SK-N-SH treated with all-trans-retinoic acid at 6 μM for 48 hours (cell line): ENCODE measurements at regions not wholly inside any gene's neighbourhood (a gene's known extent, or its start where the extent isn't known, plus 50 kb on each side); places are given as distances from the start of the nearest gene placed in this dataset.

ENCODE experiments used
- ESRRG ChIP-seq: fragments of 250-450 bp; sonication (Bioruptor Pico); IDR thresholded peaks from 2 replicates; pipeline ENCODE4 v1.6.1; 2021; ENCODE audit warnings: mild to moderate bottlenecking
- GLIS3 ChIP-seq: fragments of 250-450 bp; sonication (Bioruptor Pico); IDR thresholded peaks from 2 replicates; pipeline ENCODE4 v1.5.0; 2020; ENCODE audit warnings: mild to moderate bottlenecking, moderate library complexity
- OSR1 ChIP-seq: fragments of 250-450 bp; sonication (Bioruptor Pico); IDR thresholded peaks from 2 replicates; pipeline ENCODE4 v1.8.0; 2022; ENCODE audit warnings: moderate library complexity, mild to moderate bottlenecking, inconsistent platforms
- PATZ1 ChIP-seq: fragments of 250-450 bp; sonication (Bioruptor Pico); IDR thresholded peaks from 2 replicates; pipeline ENCODE4 v1.8.0; 2020; ENCODE audit warnings: mild to moderate bottlenecking, moderate library complexity, borderline replicate concordance
- PPARA ChIP-seq: fragments of 250-450 bp; sonication (Bioruptor Pico); IDR thresholded peaks from 2 replicates; pipeline ENCODE4 v1.5.0; 2020; ENCODE audit warnings: mild to moderate bottlenecking, borderline replicate concordance
- SNAI2 ChIP-seq: fragments of 250-450 bp; sonication (Bioruptor Pico); IDR thresholded peaks from 2 replicates; pipeline ENCODE4 v1.5.0; 2020; ENCODE audit warnings: mild to moderate bottlenecking, moderate library complexity
- TCF4 ChIP-seq: fragments of 250-450 bp; sonication (Bioruptor Pico); IDR thresholded peaks from 2 replicates; pipeline ENCODE4 v1.8.0; 2021; ENCODE audit warnings: mild to moderate bottlenecking, moderate library complexity, borderline replicate concordance
- ZFP3 ChIP-seq: fragments of 250-450 bp; sonication (Bioruptor Pico); IDR thresholded peaks from 2 replicates; pipeline ENCODE4 v1.5.0; 2020; ENCODE audit warnings: mild to moderate bottlenecking, moderate library complexity
- ZFP30 ChIP-seq: fragments of 450-650 bp; formaldehyde crosslinking; IDR thresholded peaks from 2 replicates; pipeline ENCODE4 v1.5.0; 2022; ENCODE audit warnings: mild to moderate bottlenecking, moderate library complexity
- ZNF565 ChIP-seq: fragments of 450-650 bp; formaldehyde crosslinking; conservative IDR thresholded peaks from 2 replicates; pipeline ENCODE4 v1.5.0; 2020; ENCODE audit warnings: low read depth, mild to moderate bottlenecking, moderate library complexity

DNA sequence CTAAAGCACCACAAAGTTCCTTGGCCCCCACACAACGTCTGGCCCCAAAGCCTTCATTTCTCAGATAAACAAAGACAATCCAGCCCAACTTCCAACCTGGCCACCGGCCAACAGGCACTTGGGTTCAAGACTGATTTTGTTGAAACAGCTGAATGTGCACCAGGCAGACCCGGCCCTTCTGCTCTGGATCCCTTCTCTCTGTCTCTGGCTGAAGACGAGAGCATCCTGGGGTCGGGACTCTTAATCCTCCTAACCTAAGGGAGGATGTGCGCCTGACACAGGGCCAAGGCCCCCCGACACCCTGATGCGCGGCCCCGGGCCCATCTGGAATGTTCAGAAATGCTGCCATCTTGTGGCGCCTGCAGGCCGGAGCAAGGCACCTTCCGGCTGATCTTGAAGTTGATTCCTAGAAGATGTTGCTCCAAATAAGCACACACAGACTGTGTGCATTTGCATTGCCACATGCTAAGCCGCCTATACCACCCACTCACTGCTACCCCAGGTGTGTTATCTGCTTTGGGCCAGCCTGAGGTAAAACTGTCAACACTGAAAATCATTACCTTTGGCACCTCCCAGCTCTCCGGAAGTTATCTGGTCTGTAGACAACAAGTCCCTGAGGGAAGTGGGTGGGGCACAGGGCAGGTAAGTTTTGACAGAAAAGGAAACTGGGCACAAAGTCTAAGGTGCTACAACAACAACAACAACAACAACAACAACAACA is 98.4 kb upstream of the HABP2 start:
- TF ChIP-seq ZNF565 (CRISPR knock-in tag) (no peak), OSR1 (CRISPR knock-in tag) (no peak), SNAI2 (no peak), TCF4 (CRISPR knock-in tag) (no peak), ESRRG (CRISPR knock-in tag) (no peak), PPARA (no peak), ZFP3 (CRISPR knock-in tag) (no peak), ZFP30 (CRISPR knock-in tag) (no peak), PATZ1 (CRISPR knock-in tag) (no peak), GLIS3 (CRISPR knock-in tag) (no peak)
